Stimulated activated CD4-positive, alpha-beta T cell treated with anti-CD3 and anti-CD28 coated beads, Interleukin-15, amount 100 ng/mL, for 48 hours (primary cell): ENCODE measurements at regions not wholly inside any gene's neighbourhood (a gene's known extent, or its start where the extent isn't known, plus 50 kb on each side); places are given as distances from the start of the nearest gene placed in this dataset.
"Not testable (repeated sequence)": the region's sequence is repeated elsewhere in the genome, so short reads cannot be mapped to it uniquely, and the experiment has no call there.

Experiments
- DNase-seq, 2 donors: peaks; one replicate each; pipeline ENCODE4 v3.0.0-alpha.2; 2020; ENCODE audit warnings: low read depth in 2 of 2

- DNase-seq: no peak
These were observed 258.9 kb downstream of the SETD4 start for GRCh38 chr21:35801391-35801790.

- DNase-seq: not testable (repeated sequence)
These were observed 259.4 kb downstream of the SETD4 start for GRCh38 chr21:35800796-35801385.

GRCh38 chr21:35796844-35797243 is 263.5 kb downstream of the SETD4 start:
- no peak for DNase-seq

GRCh38 chr21:35794527-35794926 is 265.8 kb downstream of the SETD4 start:
- DNase-seq: not testable (repeated sequence)

GRCh38 chr21:35792569-35793305 is 267.6 kb downstream of the SETD4 start:
- no peak for DNase-seq

- no peak for DNase-seq
These were observed 268.6 kb downstream of the SETD4 start for GRCh38 chr21:35791541-35792325.

GRCh38 chr21:35783721-35784120 is 276.6 kb downstream of the SETD4 start:
- no peak for DNase-seq

GRCh38 chr21:35782667-35783066 is 277.7 kb downstream of the SETD4 start:
- no peak for DNase-seq

GRCh38 chr21:35780983-35781382 is 279.3 kb downstream of the SETD4 start:
- no peak for DNase-seq

GRCh38 chr21:35779690-35780570 is 280.4 kb downstream of the SETD4 start:
- no peak for DNase-seq

- DNase-seq: no peak
These were observed 281.2 kb downstream of the SETD4 start for GRCh38 chr21:35779167-35779566.

- DNase-seq: no peak
These were observed 283.2 kb downstream of the SETD4 start for GRCh38 chr21:35777081-35777480.

- no peak for DNase-seq
These were observed 284.4 kb downstream of the SETD4 start for GRCh38 chr21:35775778-35776544.

- DNase-seq: no peak
These were observed 290.0 kb downstream of the SETD4 start for GRCh38 chr21:35770101-35770945.

GRCh38 chr21:35768187-35768586 is 292.1 kb downstream of the SETD4 start:
- no peak for DNase-seq

- DNase-seq: no peak
These were observed 295.7 kb downstream of the SETD4 start for GRCh38 chr21:35764586-35764985.

GRCh38 chr21:35764077-35764476 is 296.2 kb downstream of the SETD4 start:
- no peak for DNase-seq

- DNase-seq: no peak
These were observed 305.7 kb downstream of the SETD4 start for GRCh38 chr21:35754583-35754982.

- no peak for DNase-seq
These were observed 307.0 kb downstream of the SETD4 start for GRCh38 chr21:35753308-35753707.

- DNase-seq: no peak
These were observed 309.2 kb downstream of the SETD4 start for GRCh38 chr21:35751171-35751570.
